GM12873 (cell line): ENCODE measurements at regions not wholly inside any gene's neighbourhood (a gene's known extent, or its start where the extent isn't known, plus 50 kb on each side); places are given as distances from the start of the nearest gene placed in this dataset.

Experiments used
- CTCF ChIP-seq: IDR thresholded peaks from 2 replicates; pipeline ENCODE4 v1.5.1; 2012; ENCODE audit warnings: low read depth, mild to moderate bottlenecking, moderate library complexity, low read length, control low read depth; ENCODE audit not compliant: insufficient read depth; ENCODE audit errors: missing control alignments

- no peak for TF ChIP-seq CTCF
Measured at GRCh38 chr9:14526504-14526903, 166.7 kb downstream of the ZDHHC21 start.

GRCh38 chr9:14525856-14526255 lies 167.4 kb downstream of the ZDHHC21 start:
- no peak for TF ChIP-seq CTCF

DNA sequence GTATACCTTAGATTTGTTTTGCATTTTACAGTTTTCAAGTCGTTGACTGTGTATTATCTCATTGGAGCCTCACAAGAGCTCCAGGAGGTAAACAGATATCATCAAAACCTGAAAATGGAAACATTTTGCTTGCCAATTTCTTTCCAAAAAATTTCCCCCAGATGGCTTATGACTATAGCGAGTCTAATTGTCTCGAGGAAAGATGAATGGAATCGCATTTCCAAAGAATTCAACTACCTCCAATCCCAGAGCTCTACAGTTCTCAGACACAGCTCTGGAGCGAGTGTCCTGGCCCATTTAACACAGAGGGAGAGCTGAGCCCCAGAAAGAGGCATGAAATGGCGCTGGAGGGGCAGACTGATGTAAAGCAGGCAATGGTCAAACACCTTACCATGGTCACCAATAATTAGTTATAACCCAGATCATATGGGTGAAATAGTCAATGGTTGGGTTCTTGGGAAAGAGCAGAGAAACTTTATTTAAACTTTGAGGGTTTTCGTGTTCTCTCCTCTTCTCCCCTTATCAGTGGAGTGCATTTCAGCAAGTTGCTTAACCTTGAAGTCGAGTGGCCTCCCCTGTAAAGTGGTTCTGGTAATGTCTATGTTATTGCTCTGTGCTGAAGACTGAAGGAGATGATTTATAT lies 168.2 kb downstream of the ZDHHC21 start:
- TF ChIP-seq CTCF, result no peak

DNA sequence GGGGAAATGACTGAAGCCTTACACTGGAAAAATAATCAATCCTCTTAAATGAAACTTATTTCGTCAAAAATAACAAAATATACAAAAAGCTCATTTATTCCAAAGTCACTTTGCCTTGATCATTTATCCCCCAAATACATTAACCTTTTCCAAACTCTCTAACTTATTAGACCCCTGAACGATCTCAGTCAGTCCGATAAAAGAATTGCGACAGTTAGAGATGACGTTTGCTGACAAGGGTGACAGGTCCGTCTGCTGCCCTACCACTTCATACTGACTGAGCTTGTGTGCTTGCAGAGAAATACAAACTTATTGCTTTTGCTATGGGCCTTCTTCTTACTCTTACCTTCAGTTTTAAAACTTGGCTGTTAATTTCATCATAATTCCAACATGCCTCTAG lies 169.7 kb downstream of the ZDHHC21 start:
- TF ChIP-seq CTCF, result no peak

DNA sequence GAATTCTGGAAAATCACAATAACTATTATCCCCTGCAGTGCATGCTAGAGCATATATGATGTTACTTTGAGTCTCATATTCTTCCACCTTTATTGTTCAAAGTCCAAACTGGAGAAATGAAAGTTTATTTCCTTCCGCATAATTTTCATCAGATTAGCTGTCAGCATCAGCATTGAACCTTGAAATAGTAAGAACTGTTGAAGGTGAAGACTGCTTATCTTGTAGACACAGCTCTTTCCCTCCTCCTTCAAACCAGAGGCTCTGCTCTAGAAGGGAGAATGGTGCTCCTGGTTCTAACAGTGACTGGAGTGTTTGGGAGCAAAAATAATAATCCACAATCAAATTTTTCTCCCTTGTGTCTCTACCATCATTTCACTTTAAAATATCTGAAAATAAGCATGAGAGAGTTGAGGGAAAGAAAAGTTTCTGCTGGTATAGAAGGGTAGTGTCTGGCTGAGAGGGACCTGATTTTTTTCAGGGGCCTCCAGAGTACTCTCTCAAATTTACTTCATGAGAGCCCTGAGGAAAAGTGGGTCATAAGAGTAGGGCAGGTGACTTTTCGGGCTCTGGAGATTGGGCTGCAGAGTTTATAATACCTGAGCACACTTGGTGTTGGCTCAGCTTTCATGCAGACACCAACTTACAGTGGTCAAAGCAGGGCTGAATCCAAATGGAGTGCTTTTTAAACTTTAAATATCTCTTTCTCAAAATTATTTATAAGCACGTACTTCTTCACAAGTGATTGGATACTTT lies 170.4 kb downstream of the ZDHHC21 start:
- no peak for TF ChIP-seq CTCF

DNA sequence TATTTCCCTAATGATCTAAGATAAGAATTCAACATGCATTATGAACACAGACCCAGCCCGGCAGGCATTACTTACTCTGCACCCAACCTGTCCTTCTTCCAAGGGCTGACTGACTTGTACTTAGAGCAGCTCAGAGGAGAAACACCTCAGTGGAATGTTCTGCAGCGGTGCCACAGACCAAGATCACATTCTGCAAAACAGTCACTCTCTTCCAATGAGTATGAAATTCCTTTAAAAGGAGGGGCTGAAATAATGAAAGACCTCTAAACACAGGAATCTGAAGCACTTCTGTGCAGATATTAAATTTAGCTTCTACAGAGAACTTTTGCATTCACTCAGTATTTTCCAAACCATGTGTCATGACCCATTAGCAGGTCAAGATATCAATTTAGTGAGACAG lies 172.9 kb downstream of the ZDHHC21 start:
- no peak for TF ChIP-seq CTCF

DNA sequence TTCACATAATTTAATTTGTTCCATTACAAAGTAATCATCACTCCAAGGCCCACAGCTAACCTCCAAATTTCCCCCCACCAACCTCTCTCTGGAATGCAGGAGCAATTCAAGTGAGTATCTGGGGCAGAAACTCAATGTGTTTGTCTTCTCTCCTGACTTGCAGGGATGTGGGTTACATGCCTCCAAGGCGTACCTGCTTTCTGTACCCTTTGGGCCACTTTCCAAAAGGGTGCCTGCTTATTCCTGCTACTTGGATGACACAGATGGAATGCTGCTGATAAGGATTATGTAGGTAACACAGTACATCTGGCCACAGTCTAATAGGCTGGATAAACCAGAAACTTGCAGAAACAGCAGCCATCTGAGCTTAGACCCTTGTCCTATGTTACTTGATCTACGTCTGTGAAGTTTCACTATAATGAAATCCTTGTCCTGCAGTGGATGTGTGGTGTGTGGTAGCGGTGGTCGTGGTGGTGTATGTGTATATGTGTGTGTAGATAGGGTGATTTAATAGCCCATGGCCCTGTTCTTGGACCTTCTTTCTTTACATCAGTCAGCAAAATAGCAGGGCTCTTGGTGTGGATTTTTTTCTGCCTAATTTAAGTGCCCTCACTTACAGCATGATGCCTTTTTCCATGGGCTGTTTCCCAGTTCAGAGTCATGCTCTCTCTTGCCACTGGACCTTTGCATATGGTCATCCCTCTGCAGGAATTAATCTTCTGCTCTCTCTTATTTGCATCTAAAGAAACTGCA lies 175.9 kb downstream of the ZDHHC21 start:
- no peak for TF ChIP-seq CTCF
